Naive B cell (primary cell): ENCODE measurements at regions not wholly inside any gene's neighbourhood (a gene's known extent, or its start where the extent isn't known, plus 50 kb on each side); places are given as distances from the start of the nearest gene placed in this dataset.
"Not testable (repeated sequence)": the region's sequence is repeated elsewhere in the genome, so short reads cannot be mapped to it uniquely, and the experiment has no call there.

ENCODE experiments used
- ATAC-seq, 2 donors: fragments of 150-1000 bp; cut with Tn5 transposase; 2 replicates each; pipeline ENCODE4 v1.10.0; 2021; ENCODE audit warnings: low read depth in 2 of 2, mild to moderate bottlenecking in 2 of 2, moderate library complexity in 2 of 2
- DNase-seq: peaks from one replicate; pipeline ENCODE4 v3.0.0; 2022
- H3K27ac Mint-ChIP-seq, 6 donors: one replicate each; pipeline ENCODE4 v1.8.0; 2020 to 2022; ENCODE audit warnings: mild to moderate bottlenecking in 6 of 6, mixed read lengths in 6 of 6, moderate library complexity in 5 of 6, inconsistent platforms in 2 of 6
- H3K27me3 Mint-ChIP-seq, 3 donors: one replicate each; pipeline ENCODE4 v1.8.0; 2021 to 2022; ENCODE audit warnings: mixed read lengths in 3 of 3, mild to moderate bottlenecking in 1 of 3
- H3K36me3 Mint-ChIP-seq, 2 donors: one replicate each; pipeline ENCODE4 v1.8.0; 2020 to 2022; ENCODE audit warnings: mixed read lengths in 2 of 2, inconsistent platforms in 1 of 2, mild to moderate bottlenecking in 1 of 2
- H3K4me1 Mint-ChIP-seq, 3 donors: one replicate each; pipeline ENCODE4 v1.8.0; 2020 to 2022; ENCODE audit warnings: mixed read lengths in 3 of 3, inconsistent platforms in 1 of 3, mild to moderate bottlenecking in 1 of 3, moderate library complexity in 1 of 3
- H3K4me3 Mint-ChIP-seq, 8 donors: one replicate each; pipeline ENCODE4 v1.8.0; 2020 to 2022; ENCODE audit warnings: mild to moderate bottlenecking in 8 of 8, mixed read lengths in 8 of 8, moderate library complexity in 8 of 8, inconsistent platforms in 2 of 8
- H3K9me3 Mint-ChIP-seq, 7 donors: one replicate each; pipeline ENCODE4 v1.8.0; 2020 to 2022; ENCODE audit warnings: mixed read lengths in 7 of 7, mild to moderate bottlenecking in 5 of 7, inconsistent platforms in 2 of 7, moderate library complexity in 1 of 7

DNA sequence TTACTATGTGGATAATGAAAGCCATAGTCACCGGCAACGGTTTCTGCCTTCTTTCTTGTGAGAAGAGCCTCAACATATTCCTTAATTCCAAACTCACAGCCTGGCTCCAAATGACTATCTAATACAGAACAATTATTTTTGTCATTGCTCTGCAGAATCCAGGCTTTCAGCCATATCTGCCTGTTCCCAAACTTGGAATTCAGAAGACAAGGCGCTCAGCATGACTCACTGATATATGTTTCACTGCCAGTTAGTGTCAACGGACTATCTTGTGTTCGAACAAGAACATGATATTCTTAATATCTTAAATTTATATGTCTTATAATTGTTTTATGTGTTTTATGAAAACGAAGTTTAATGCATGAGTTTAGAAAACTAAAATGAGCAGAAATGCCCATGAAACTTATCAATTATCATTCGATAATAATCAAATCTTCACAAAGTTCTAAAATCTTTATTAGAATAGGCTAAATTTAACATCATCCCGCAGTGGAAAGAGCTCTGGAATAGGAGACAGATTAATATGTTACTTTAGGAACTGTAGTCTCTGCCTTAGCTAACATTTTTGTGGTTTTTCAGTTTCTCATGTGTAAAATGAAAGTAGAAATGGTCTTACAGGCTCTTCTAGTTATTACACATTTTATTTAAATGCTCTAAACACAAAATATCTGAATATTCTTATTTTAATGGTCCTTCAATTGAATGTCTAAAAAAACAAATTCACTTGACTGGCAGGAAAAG lies 669.3 kb upstream of the GJE1 start:
- H3K27me3 Mint-ChIP-seq, result no peaks in the 10 kb centered on the region
- H3K9me3 Mint-ChIP-seq, result peaks cover 0 to 4% (median 0%) of the 10 kb centered on the region in 7 donors
- ATAC-seq (no peak), DNase-seq (no peak)
- no peaks in the 10 kb centered on the region for H3K36me3 Mint-ChIP-seq
- H3K4me1 Mint-ChIP-seq, result peaks cover 0 to 4% (median 2%) of the 10 kb centered on the region in 3 donors
- no peak overlapping the region for H3K27ac Mint-ChIP-seq
- peak overlapping the region in 1 of 8 donors; percentile 4 for H3K4me3 Mint-ChIP-seq

DNA sequence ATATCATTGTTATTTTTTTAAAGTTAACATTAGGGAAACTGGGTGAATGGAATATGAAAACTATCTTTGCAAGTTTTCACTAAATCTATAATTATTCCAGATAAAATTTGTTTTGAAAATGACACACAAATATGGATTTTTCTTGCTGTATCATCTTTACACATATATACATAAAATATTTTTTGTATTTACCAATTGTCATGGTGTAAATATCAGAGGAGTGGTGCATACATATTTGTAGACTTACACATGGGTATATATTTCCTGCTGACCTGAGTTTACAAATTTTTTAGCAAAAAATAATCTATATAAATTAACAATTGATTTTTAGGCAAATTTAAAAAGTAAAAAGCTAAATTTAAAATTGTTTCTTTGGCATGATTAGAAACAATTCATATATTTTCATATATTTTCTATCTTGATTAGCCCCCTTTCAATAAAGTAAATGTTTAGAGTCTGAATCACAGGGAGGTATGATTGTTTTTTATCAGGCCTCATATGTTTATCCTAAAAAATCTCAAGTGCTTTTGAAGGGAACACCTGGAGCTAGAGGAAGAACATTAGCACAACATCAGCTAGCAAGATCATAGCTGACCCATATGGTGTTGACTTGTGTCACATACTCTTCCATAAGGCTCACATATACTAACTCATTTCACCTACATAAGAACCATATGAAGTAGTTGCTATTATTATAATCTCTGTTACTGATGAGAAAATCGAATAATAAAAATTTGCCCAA lies 671.8 kb upstream of the GJE1 start:
- Mint-ChIP-seq H3K4me1 (peaks cover 0 to 4% (median 2%) of the 10 kb centered on the region in 3 donors), H3K27me3 (no peaks in the 10 kb centered on the region), H3K27ac (no peak overlapping the region), H3K9me3 (peaks cover 0 to 4% (median 0%) of the 10 kb centered on the region in 7 donors), H3K36me3 (no peaks in the 10 kb centered on the region), H3K4me3 (no peak overlapping the region)
- no peak for ATAC-seq
- DNase-seq, result no peak

DNA sequence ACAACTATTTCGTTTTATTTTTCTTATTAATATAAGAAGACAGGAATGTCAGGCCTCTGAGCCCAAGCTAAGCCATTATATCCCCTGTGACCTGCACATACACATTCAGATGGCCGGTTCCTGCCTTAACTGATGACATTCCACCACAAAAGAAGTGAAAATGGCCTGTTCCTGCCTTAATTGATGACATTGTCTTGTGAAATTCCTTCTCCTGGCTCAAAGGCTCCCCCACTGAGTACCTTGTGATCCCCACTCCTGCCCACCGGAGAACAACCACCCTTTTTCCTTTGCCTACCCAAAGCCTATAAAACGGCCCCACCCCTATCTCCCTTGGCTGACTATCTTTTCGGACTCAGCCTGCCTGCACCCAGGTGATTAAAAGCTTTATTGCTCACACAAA lies 672.5 kb upstream of the GJE1 start:
- not testable (repeated sequence) for ATAC-seq, H3K9me3 Mint-ChIP-seq, DNase-seq, H3K4me3 Mint-ChIP-seq, H3K27me3 Mint-ChIP-seq, H3K36me3 Mint-ChIP-seq, H3K4me1 Mint-ChIP-seq
- H3K27ac Mint-ChIP-seq, result peak overlapping the region in 1 of 6 donors; percentile 4

DNA sequence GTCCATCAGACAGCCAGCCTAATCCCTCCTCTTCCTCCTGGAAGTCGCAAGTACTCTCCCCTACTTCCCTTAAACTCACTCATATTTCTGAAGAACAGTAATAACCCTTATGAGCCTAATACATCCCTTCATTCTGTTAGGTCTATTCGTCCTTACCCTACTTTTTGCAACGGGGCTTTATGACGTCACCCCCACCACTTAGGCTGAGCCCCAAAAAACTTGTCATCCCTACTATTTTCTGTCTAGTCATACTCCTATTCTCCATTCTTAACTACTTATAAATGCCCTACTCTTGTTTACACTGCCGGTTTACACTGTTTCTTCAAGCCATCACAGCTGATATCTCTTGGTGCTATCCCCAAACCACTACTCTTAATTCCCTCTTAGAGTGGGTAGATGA lies 674.7 kb upstream of the GJE1 start:
- H3K27ac Mint-ChIP-seq, DNase-seq, ATAC-seq, H3K4me3 Mint-ChIP-seq, H3K4me1 Mint-ChIP-seq, H3K36me3 Mint-ChIP-seq, H3K27me3 Mint-ChIP-seq, H3K9me3 Mint-ChIP-seq: not testable (repeated sequence)

DNA sequence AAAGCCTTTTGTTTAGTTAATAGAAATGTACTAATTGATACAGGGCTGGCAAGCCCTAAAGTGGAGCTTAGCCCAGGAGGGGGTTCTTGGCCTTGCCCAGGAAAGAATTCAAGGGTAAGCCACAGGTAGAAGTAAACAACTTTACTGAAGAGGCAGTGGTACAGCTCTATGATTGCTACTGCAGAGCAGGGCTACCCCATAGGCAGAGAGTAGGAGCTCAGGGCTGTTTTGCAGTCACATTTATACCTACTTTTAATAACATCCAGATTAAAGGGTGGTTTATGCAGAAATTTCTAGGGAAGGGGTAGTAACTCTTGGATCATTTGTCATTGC lies 680.4 kb upstream of the GJE1 start:
- Mint-ChIP-seq H3K27me3 (no peaks in the 10 kb centered on the region), H3K27ac (no peak overlapping the region), H3K36me3 (no peaks in the 10 kb centered on the region), H3K9me3 (peaks cover 0 to 2% (median 0%) of the 10 kb centered on the region in 7 donors), H3K4me3 (no peak overlapping the region), H3K4me1 (peaks cover 0 to 6% (median 5%) of the 10 kb centered on the region in 3 donors)
- no peak for DNase-seq
- no peak for ATAC-seq

DNA sequence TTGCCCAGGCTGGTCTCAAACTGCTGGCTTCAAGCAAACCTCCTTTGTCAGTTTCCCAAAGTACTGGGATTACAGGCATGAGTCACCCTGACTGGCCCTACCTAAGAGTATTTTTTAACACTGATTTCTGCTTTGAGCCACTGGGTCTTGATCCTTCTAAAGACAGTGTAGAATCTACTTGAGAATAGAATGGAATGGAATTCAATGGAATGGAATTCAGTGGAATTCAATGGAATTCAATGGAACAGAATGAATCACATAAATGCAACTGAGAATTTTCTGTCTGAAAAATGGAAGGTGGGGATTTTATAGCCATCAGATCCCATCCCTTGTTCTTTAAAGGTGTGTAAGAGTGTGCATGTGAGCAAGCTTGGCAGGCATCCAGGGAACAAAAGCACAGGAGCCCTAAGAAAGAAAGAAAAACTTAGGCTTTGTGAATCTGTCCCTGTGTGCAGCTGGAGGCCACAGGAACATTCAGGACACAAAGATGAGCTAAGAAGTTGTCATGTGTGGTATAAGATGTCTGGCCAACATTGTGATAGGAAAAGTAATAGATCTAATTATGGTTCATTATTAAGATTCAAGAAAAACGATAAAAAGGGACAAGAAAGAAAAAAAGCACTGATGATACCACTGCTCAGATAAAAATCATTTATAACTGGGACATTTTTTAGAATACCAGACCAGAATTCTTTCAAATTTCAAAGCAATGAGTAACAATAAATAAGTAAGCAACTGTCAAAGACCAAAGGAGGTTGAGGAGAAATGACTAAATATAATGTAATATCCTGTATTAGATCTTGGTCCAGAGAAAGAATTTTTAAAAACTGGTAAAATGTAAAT lies 681.0 kb upstream of the GJE1 start:
- Mint-ChIP-seq H3K4me3 (no peak overlapping the region), H3K4me1 (peaks cover 0 to 6% (median 5%) of the 10 kb centered on the region in 3 donors), H3K27me3 (no peaks in the 10 kb centered on the region), H3K27ac (peak overlapping the region in 1 of 6 donors; percentile 6), H3K36me3 (no peaks in the 10 kb centered on the region), H3K9me3 (peaks cover 0 to 2% (median 0%) of the 10 kb centered on the region in 7 donors)
- DNase-seq (no peak), ATAC-seq (no peak)

DNA sequence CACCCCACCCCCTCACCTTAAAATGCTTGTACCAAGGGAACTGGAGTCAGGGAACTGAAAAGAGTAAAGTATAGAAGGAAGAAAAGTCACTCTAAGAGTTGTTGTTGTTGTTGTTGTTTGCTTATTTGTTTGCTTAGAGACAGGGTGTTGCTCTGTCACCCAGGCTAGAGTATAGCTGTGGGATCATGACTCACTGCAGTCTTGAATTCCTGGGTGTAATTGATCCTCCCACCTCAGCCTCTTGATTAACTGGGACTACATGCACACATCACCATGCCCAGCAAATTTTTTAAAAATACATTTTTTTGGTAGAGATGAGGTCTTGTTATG lies 681.6 kb upstream of the GJE1 start:
- no peak overlapping the region for H3K27ac Mint-ChIP-seq
- no peaks in the 10 kb centered on the region for H3K27me3 Mint-ChIP-seq
- no peak for DNase-seq
- no peak overlapping the region for H3K4me3 Mint-ChIP-seq
- peaks cover 0 to 6% (median 5%) of the 10 kb centered on the region in 3 donors for H3K4me1 Mint-ChIP-seq
- peaks cover 0 to 2% (median 0%) of the 10 kb centered on the region in 7 donors for H3K9me3 Mint-ChIP-seq
- no peaks in the 10 kb centered on the region for H3K36me3 Mint-ChIP-seq
- ATAC-seq, result no peak

DNA sequence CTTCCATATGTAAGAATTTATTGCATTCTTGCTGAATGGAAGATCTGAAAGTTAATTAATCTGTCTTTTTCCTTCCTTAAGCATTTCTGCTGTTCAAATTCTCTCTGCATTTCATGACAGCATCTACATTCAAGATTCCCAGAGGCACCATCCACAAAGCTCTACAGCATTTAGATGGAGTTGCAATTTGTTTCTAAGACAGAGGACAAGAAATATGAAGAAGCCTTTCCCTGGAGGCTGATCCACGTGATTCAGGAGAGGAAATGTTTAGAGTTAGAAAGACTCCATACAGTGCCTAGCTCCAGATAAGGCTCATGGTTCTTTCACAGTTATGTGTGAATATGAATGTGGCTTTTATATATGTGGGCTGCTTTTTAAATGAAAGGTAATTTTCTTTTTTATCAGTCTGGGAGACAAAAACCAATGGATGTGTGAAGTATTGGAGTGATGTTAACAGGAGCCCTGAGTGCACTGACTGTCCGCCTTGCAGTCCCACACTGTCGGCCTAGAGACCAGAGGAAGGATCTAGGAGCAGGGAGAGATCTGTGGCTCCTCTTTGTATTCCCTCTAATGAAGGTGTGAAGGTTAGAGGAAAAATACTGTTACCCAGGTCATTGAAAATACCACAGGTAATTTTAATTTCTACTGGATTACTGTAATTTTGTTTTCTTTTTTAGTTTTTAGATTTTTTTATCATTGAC lies 686.6 kb upstream of the GJE1 start:
- H3K4me3 Mint-ChIP-seq, result no peak overlapping the region
- H3K27me3 Mint-ChIP-seq, result no peaks in the 10 kb centered on the region
- ATAC-seq, result no peak
- DNase-seq, result no peak
- H3K4me1 Mint-ChIP-seq, result peaks cover 0 to 6% (median 5%) of the 10 kb centered on the region in 3 donors
- no peaks in the 10 kb centered on the region for H3K36me3 Mint-ChIP-seq
- peak overlapping the region in 1 of 6 donors; percentile 36 for H3K27ac Mint-ChIP-seq
- H3K9me3 Mint-ChIP-seq, result no peaks in the 10 kb centered on the region

DNA sequence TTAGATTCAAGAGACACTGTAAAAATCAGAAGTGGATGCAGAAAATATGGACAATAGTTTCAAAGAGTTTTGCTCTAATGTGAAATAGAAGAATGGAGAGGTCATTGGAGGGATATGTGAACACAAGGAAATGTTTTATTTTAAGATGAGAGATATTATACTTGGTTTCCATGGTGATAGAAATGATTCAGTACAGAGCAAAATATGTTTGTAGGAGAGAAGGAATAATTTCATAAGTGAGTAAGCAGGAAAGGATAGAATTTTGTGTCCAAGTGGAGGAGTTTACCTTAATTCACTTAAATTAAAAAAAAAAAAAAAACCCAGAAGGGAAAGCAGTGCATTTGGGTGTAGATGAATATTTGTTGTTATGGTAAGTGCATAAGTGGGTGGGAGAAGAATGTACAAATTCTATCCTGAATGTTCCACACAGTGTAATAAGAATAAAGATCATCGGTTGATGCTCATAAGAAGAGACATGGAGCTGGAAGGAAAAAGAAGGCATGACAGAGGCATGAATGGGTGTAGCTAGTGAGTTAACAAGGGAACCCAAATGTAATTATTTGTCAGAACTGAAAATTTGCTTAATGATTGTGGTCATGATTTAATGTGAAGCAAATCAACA lies 688.9 kb upstream of the GJE1 start:
- DNase-seq (no peak), ATAC-seq (no peak)
- no peak overlapping the region for H3K4me3 Mint-ChIP-seq
- no peaks in the 10 kb centered on the region for H3K27me3 Mint-ChIP-seq
- no peaks in the 10 kb centered on the region for H3K9me3 Mint-ChIP-seq
- no peaks in the 10 kb centered on the region for H3K4me1 Mint-ChIP-seq
- H3K36me3 Mint-ChIP-seq, result no peaks in the 10 kb centered on the region
- H3K27ac Mint-ChIP-seq, result no peak overlapping the region

DNA sequence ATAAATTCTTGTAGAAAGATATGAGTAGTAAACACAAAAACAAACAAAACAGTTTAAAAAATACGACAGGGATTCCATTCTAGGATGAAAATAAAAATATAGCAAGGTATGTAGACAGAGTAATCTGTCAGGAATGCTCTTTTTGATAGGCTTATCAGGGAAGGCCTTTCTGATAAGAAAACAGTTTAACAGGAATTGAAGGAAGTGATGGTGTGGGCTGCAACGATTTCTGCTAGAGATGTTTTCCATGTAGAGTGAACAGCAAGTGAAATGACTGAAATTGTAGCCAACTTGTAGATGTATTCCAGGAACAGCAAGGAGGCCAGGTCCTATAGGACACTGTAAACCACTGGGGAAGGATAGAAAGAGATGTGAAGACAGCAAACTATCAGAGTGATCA lies 689.7 kb upstream of the GJE1 start:
- no peaks in the 10 kb centered on the region for H3K4me1 Mint-ChIP-seq
- no peaks in the 10 kb centered on the region for H3K36me3 Mint-ChIP-seq
- no peaks in the 10 kb centered on the region for H3K9me3 Mint-ChIP-seq
- ATAC-seq (no peak), DNase-seq (no peak)
- H3K4me3 Mint-ChIP-seq, result no peak overlapping the region
- no peaks in the 10 kb centered on the region for H3K27me3 Mint-ChIP-seq
- no peak overlapping the region for H3K27ac Mint-ChIP-seq

DNA sequence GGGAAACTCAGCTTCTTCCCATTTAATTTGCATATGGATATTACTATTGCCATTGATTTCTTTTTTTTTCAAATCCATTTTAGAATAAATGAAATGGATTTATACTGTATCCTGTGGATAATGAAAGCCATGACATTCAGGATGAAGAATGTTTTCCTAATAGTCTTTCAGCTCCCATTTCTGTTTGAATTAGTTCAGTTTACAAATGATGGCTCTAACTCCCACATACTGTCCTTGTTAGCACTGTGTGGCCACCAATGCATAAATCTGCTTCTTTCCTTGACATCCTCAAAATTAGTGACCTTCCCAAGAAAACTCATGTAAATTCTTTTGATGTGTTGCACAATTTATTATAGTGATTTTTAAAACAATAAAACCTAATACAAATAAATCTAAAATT lies 693.2 kb upstream of the GJE1 start:
- no peaks in the 10 kb centered on the region for H3K4me1 Mint-ChIP-seq
- H3K36me3 Mint-ChIP-seq, result no peaks in the 10 kb centered on the region
- no peak overlapping the region for H3K4me3 Mint-ChIP-seq
- no peaks in the 10 kb centered on the region for H3K9me3 Mint-ChIP-seq
- no peak overlapping the region for H3K27ac Mint-ChIP-seq
- DNase-seq (no peak), ATAC-seq (no peak)
- H3K27me3 Mint-ChIP-seq, result no peaks in the 10 kb centered on the region

DNA sequence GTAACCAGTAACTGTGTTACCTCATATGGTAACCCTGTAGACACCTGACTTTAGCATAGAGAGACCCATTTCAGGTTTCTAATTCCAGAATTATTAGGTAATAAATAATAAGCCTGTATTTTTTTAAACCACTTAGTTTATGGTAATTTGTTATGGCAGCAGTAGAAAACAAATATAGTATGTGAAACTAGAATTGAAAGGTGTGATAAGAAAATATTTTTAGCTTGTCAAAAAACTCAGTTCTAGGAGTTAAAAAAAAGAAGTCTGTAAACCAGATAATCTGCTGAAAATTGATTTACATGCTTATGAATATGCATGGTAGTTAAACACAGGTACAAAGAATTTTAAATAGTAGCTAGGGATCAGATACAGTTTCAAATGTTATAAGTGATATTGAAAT lies 695.0 kb upstream of the GJE1 start:
- no peak overlapping the region for H3K27ac Mint-ChIP-seq
- H3K27me3 Mint-ChIP-seq, result no peaks in the 10 kb centered on the region
- H3K36me3 Mint-ChIP-seq, result no peaks in the 10 kb centered on the region
- DNase-seq (no peak), ATAC-seq (no peak)
- H3K4me3 Mint-ChIP-seq, result no peak overlapping the region
- no peaks in the 10 kb centered on the region for H3K9me3 Mint-ChIP-seq
- H3K4me1 Mint-ChIP-seq, result no peaks in the 10 kb centered on the region

DNA sequence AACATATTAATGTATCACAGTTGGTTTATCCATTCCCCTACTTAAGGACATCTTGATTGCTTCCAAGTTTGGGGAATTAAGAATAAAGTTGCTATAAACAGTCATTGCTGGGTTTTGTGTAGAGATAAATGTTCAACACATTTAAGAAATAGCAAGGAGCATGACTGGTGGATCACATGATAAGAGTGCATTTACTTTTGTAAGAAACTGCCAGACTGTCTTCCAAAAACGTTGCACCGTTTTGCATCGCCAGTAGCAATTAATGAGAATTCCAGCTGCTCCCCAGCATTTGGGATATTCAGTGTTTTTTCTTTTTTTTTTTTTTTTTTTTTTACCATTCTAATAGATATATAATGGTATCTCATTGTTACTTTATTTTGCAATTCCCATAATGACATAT lies 695.7 kb upstream of the GJE1 start:
- Mint-ChIP-seq H3K4me1 (no peaks in the 10 kb centered on the region), H3K27ac (no peak overlapping the region), H3K27me3 (no peaks in the 10 kb centered on the region), H3K4me3 (no peak overlapping the region), H3K36me3 (no peaks in the 10 kb centered on the region), H3K9me3 (no peaks in the 10 kb centered on the region)
- no peak for ATAC-seq
- DNase-seq, result no peak
